Immature natural killer cell (primary cell): ENCODE measurements at regions not wholly inside any gene's neighbourhood (a gene's known extent, or its start where the extent isn't known, plus 50 kb on each side); places are given as distances from the start of the nearest gene placed in this dataset.
A peak's percentile ranks its signal among the peaks of the same experiment; 100 is the strongest.

Source experiments
- DNase-seq, 3 donors: peaks; one replicate each; pipeline ENCODE4 v3.0.0; 2022; ENCODE audit warnings: mixed read lengths in 1 of 3
- H3K27ac Mint-ChIP-seq, 6 donors: one replicate each; pipeline ENCODE4 v1.8.0; 2020; ENCODE audit warnings: mixed read lengths in 6 of 6, mild to moderate bottlenecking in 5 of 6, inconsistent platforms in 4 of 6, moderate library complexity in 3 of 6
- H3K27me3 Mint-ChIP-seq, 3 donors: one replicate each; pipeline ENCODE4 v1.8.0; 2020 to 2021; ENCODE audit warnings: low read depth in 3 of 3, mild to moderate bottlenecking in 3 of 3, mixed read lengths in 3 of 3, moderate library complexity in 3 of 3, inconsistent platforms in 1 of 3
- H3K36me3 Mint-ChIP-seq, 3 donors: one replicate each; pipeline ENCODE4 v1.8.0; 2020; ENCODE audit warnings: mixed read lengths in 3 of 3, inconsistent platforms in 2 of 3, mild to moderate bottlenecking in 2 of 3
- H3K4me1 Mint-ChIP-seq, 2 donors: one replicate each; pipeline ENCODE4 v1.8.0; 2020; ENCODE audit warnings: inconsistent platforms in 2 of 2, mild to moderate bottlenecking in 2 of 2, mixed read lengths in 2 of 2, moderate library complexity in 1 of 2
- H3K4me3 Mint-ChIP-seq, 5 donors: one replicate each; pipeline ENCODE4 v1.8.0; 2020; ENCODE audit warnings: mild to moderate bottlenecking in 5 of 5, mixed read lengths in 5 of 5, inconsistent platforms in 3 of 5, moderate library complexity in 3 of 5
- H3K9me3 Mint-ChIP-seq, 6 donors: one replicate each; pipeline ENCODE4 v1.8.0; 2020; ENCODE audit warnings: mild to moderate bottlenecking in 6 of 6, mixed read lengths in 6 of 6, inconsistent platforms in 4 of 6, moderate library complexity in 3 of 6

- Mint-ChIP-seq H3K4me1 (peaks cover 8 to 26% of the 10 kb centered on the region in 2 donors), H3K4me3 (no peak overlapping the region), H3K9me3 (no peaks in the 10 kb centered on the region), H3K27ac (no peak overlapping the region), H3K36me3 (peaks cover 0 to 7% (median 0%) of the 10 kb centered on the region in 3 donors), H3K27me3 (peaks cover 0 to 2% (median 1%) of the 10 kb centered on the region in 3 donors)
- no peak for DNase-seq
Observed at GRCh38 chr5:68352166-68352565, 136.6 kb downstream of the PIK3R1 start.

- H3K4me1 Mint-ChIP-seq: peaks cover 5 to 19% of the 10 kb centered on the region in 2 donors
- no peak overlapping the region for H3K4me3 Mint-ChIP-seq
- peaks cover 1 to 2% (median 2%) of the 10 kb centered on the region in 3 donors for H3K27me3 Mint-ChIP-seq
- no peaks in the 10 kb centered on the region for H3K9me3 Mint-ChIP-seq
- H3K27ac Mint-ChIP-seq: no peak overlapping the region
- no peaks in the 10 kb centered on the region for H3K36me3 Mint-ChIP-seq
- DNase-seq: no peak
Observed at GRCh38 chr5:68353605-68354004, 138.0 kb downstream of the PIK3R1 start.

- DNase-seq: peak in 2 of 3 donors; percentile 17 to 19
- H3K4me3 Mint-ChIP-seq: peak overlapping the region in 1 of 5 donors; percentile 16
- no peaks in the 10 kb centered on the region for H3K36me3 Mint-ChIP-seq
- no peak overlapping the region for H3K27ac Mint-ChIP-seq
- H3K4me1 Mint-ChIP-seq: peaks cover 5 to 19% of the 10 kb centered on the region in 2 donors
- peaks cover 2% of the 10 kb centered on the region in 3 donors for H3K27me3 Mint-ChIP-seq
- no peaks in the 10 kb centered on the region for H3K9me3 Mint-ChIP-seq
Observed at GRCh38 chr5:68354315-68354714, 138.8 kb downstream of the PIK3R1 start.

- peaks cover 0 to 2% (median 1%) of the 10 kb centered on the region in 3 donors for H3K27me3 Mint-ChIP-seq
- H3K4me1 Mint-ChIP-seq: peaks cover 5 to 26% of the 10 kb centered on the region in 2 donors
- no peak for DNase-seq
- no peaks in the 10 kb centered on the region for H3K9me3 Mint-ChIP-seq
- H3K4me3 Mint-ChIP-seq: no peak overlapping the region
- H3K36me3 Mint-ChIP-seq: no peaks in the 10 kb centered on the region
- H3K27ac Mint-ChIP-seq: peak overlapping the region in 1 of 6 donors; percentile 29
Observed at GRCh38 chr5:68356216-68356615, 140.7 kb downstream of the PIK3R1 start.

- Mint-ChIP-seq H3K27ac (peak overlapping the region in 1 of 6 donors; percentile 29), H3K27me3 (peaks cover 0 to 2% (median 1%) of the 10 kb centered on the region in 3 donors), H3K4me3 (no peak overlapping the region), H3K9me3 (no peaks in the 10 kb centered on the region), H3K36me3 (no peaks in the 10 kb centered on the region), H3K4me1 (peaks cover 5 to 26% of the 10 kb centered on the region in 2 donors)
- DNase-seq: no peak
Observed at GRCh38 chr5:68356623-68357022, 141.1 kb downstream of the PIK3R1 start.

- DNase-seq: no peak
- Mint-ChIP-seq H3K36me3 (peaks cover 0 to 4% (median 0%) of the 10 kb centered on the region in 3 donors), H3K4me3 (no peak overlapping the region), H3K27ac (no peak overlapping the region), H3K9me3 (no peaks in the 10 kb centered on the region), H3K4me1 (peaks cover 5 to 16% of the 10 kb centered on the region in 2 donors), H3K27me3 (peaks cover 1 to 5% (median 5%) of the 10 kb centered on the region in 3 donors)
Observed at GRCh38 chr5:68359699-68360098, 144.1 kb downstream of the PIK3R1 start.

GRCh38 chr5:68362331-68362730, 146.8 kb downstream of the PIK3R1 start:
- Mint-ChIP-seq H3K36me3 (peaks cover 0 to 4% (median 0%) of the 10 kb centered on the region in 3 donors), H3K27me3 (peaks cover 1 to 5% (median 4%) of the 10 kb centered on the region in 3 donors), H3K9me3 (no peaks in the 10 kb centered on the region), H3K27ac (peak overlapping the region in 1 of 6 donors; percentile 12), H3K4me1 (peaks cover 0 to 12% of the 10 kb centered on the region in 2 donors), H3K4me3 (no peak overlapping the region)
- no peak for DNase-seq

- peaks cover 0 to 4% (median 0%) of the 10 kb centered on the region in 3 donors for H3K36me3 Mint-ChIP-seq
- peaks cover 0 to 7% (median 4%) of the 10 kb centered on the region in 3 donors for H3K27me3 Mint-ChIP-seq
- no peak overlapping the region for H3K4me3 Mint-ChIP-seq
- no peaks in the 10 kb centered on the region for H3K9me3 Mint-ChIP-seq
- peaks cover 26 to 40% of the 10 kb centered on the region in 2 donors for H3K4me1 Mint-ChIP-seq
- peak overlapping the region in 2 of 6 donors; percentile 3 to 17 for H3K27ac Mint-ChIP-seq
- no peak for DNase-seq
Observed at GRCh38 chr5:68365889-68366288, 150.3 kb downstream of the PIK3R1 start.

- no peak for DNase-seq
- Mint-ChIP-seq H3K27me3 (peaks cover 0 to 7% (median 2%) of the 10 kb centered on the region in 3 donors), H3K4me1 (peaks cover 31 to 46% of the 10 kb centered on the region in 2 donors), H3K27ac (peak overlapping the region in 4 of 6 donors; percentile 25 to 88 (median 61)), H3K4me3 (no peak overlapping the region), H3K36me3 (peaks cover 0 to 4% (median 0%) of the 10 kb centered on the region in 3 donors), H3K9me3 (no peaks in the 10 kb centered on the region)
Observed at GRCh38 chr5:68367287-68367686, 151.7 kb downstream of the PIK3R1 start.

GRCh38 chr5:68367717-68368116, 152.2 kb downstream of the PIK3R1 start:
- peaks cover 0 to 3% (median 0%) of the 10 kb centered on the region in 3 donors for H3K27me3 Mint-ChIP-seq
- no peak for DNase-seq
- peaks cover 31 to 46% of the 10 kb centered on the region in 2 donors for H3K4me1 Mint-ChIP-seq
- no peaks in the 10 kb centered on the region for H3K9me3 Mint-ChIP-seq
- no peak overlapping the region for H3K4me3 Mint-ChIP-seq
- no peaks in the 10 kb centered on the region for H3K36me3 Mint-ChIP-seq
- H3K27ac Mint-ChIP-seq: peak overlapping the region in 4 of 6 donors; percentile 25 to 88 (median 62)

- no peak for DNase-seq
- H3K27me3 Mint-ChIP-seq: peaks cover 0 to 4% (median 0%) of the 10 kb centered on the region in 3 donors
- no peaks in the 10 kb centered on the region for H3K36me3 Mint-ChIP-seq
- peak overlapping the region; percentile 65 to 73 (median 66) for H3K4me3 Mint-ChIP-seq
- H3K9me3 Mint-ChIP-seq: no peaks in the 10 kb centered on the region
- peak overlapping the region; percentile 79 to 92 (median 86) for H3K27ac Mint-ChIP-seq
- H3K4me1 Mint-ChIP-seq: peaks cover 31 to 46% of the 10 kb centered on the region in 2 donors
Observed at GRCh38 chr5:68368311-68369022, 152.9 kb downstream of the PIK3R1 start.

- peaks cover 31 to 46% of the 10 kb centered on the region in 2 donors for H3K4me1 Mint-ChIP-seq
- H3K27ac Mint-ChIP-seq: peak overlapping the region; percentile 79 to 95 (median 90)
- DNase-seq: no peak
- peaks cover 0 to 4% (median 0%) of the 10 kb centered on the region in 3 donors for H3K27me3 Mint-ChIP-seq
- no peaks in the 10 kb centered on the region for H3K9me3 Mint-ChIP-seq
- H3K4me3 Mint-ChIP-seq: peak overlapping the region; percentile 65 to 88 (median 85)
- no peaks in the 10 kb centered on the region for H3K36me3 Mint-ChIP-seq
Observed at GRCh38 chr5:68369023-68369359, 153.4 kb downstream of the PIK3R1 start.

GRCh38 chr5:68369457-68370125, 154.0 kb downstream of the PIK3R1 start:
- Mint-ChIP-seq H3K36me3 (no peaks in the 10 kb centered on the region), H3K27ac (peak overlapping the region; percentile 80 to 95 (median 90)), H3K27me3 (peaks cover 0 to 4% (median 0%) of the 10 kb centered on the region in 3 donors), H3K4me3 (peak overlapping the region; percentile 76 to 88 (median 85)), H3K4me1 (peaks cover 31 to 46% of the 10 kb centered on the region in 2 donors), H3K9me3 (no peaks in the 10 kb centered on the region)
- peak; percentile 69 to 70 (median 70) for DNase-seq

- Mint-ChIP-seq H3K9me3 (no peaks in the 10 kb centered on the region), H3K27ac (peak overlapping the region; percentile 80 to 95 (median 90)), H3K36me3 (peaks cover 0 to 3% (median 0%) of the 10 kb centered on the region in 3 donors), H3K4me1 (peaks cover 31 to 50% of the 10 kb centered on the region in 2 donors), H3K27me3 (peaks cover 0 to 4% (median 0%) of the 10 kb centered on the region in 3 donors), H3K4me3 (peak overlapping the region; percentile 76 to 88 (median 85))
- no peak for DNase-seq
Observed at GRCh38 chr5:68370196-68370595, 154.6 kb downstream of the PIK3R1 start.
